RWPE1 (cell line): ENCODE measurements at regions not wholly inside any gene's neighbourhood (a gene's known extent, or its start where the extent isn't known, plus 50 kb on each side); places are given as distances from the start of the nearest gene placed in this dataset.

Experiments used
- CTCF ChIA-PET: fragments of 350-600 bp; sonication (Branson Sonifier 250); formaldehyde crosslinking; extraction: SDS; loops from one replicate; lab custom pipeline; 2021; lab: Yijun Ruan, JAX
- POLR2A ChIA-PET: fragments of 400-600 bp; formaldehyde crosslinking; extraction: SDS; loops from one replicate; lab custom pipeline; 2020; ENCODE audit warnings: antibody characterized with exemption; ENCODE audit not compliant: low non-redundant PET; lab: Yijun Ruan, JAX
- DNase-seq: peaks from one replicate; pipeline ENCODE4 v3.0.0; 2012; ENCODE audit warnings: low spot score
- H3K27ac ChIP-seq: fragments of 450-650 bp; 2 replicates; pipeline ENCODE4 v1.5.1; 2017
- TF ChIP-seq, protein P1 (sequence below): fragments of 450-650 bp; conservative IDR thresholded peaks from 2 replicates; pipeline ENCODE4 v1.5.1; 2017; ENCODE audit warnings: low read depth, mild to moderate bottlenecking

DNA sequence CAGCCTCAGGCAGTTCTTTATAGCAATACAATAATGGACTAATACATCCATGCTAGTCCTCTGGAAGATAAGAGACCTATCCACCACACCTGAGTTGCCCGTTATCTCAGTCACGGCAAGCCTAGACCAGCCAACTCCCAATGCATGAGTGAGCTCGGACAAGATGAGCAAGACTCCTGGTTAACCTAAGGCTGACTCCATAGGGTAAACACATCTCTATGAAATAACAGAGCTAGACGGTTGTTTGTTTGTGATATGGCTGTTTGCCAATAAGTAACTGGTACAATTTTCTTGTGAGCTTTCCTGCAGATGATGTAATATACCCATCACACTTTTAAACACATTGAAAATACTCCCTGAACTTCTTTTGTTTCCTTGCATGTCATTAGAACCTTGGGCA, 70.6 kb upstream of the PHACTR1 start:
- DNase-seq, result no peak
- ChIA-PET POLR2A (no interaction called here), CTCF (no interaction called here)
- no peak overlapping the region for H3K27ac ChIP-seq
- TF ChIP-seq, protein P1, sequence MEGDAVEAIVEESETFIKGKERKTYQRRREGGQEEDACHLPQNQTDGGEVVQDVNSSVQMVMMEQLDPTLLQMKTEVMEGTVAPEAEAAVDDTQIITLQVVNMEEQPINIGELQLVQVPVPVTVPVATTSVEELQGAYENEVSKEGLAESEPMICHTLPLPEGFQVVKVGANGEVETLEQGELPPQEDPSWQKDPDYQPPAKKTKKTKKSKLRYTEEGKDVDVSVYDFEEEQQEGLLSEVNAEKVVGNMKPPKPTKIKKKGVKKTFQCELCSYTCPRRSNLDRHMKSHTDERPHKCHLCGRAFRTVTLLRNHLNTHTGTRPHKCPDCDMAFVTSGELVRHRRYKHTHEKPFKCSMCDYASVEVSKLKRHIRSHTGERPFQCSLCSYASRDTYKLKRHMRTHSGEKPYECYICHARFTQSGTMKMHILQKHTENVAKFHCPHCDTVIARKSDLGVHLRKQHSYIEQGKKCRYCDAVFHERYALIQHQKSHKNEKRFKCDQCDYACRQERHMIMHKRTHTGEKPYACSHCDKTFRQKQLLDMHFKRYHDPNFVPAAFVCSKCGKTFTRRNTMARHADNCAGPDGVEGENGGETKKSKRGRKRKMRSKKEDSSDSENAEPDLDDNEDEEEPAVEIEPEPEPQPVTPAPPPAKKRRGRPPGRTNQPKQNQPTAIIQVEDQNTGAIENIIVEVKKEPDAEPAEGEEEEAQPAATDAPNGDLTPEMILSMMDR, result no peak

DNA sequence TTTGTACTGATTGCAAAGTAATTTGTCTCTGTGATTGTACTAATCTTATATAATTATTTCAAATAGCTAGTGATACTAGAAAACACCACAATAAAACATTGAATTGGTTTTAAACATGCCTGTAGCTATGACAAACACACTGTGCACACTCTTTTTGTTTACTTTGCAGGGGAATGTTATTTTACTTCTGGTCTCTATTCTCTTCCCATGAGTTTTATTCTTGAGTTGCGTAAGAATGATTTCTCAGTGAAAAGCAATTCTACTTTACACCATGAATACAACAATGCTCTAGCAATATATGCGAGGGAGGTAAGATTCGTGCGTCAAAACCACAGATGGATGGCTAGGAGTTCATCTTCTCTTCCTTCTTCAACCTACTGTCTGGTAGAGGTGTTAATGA, 68.4 kb upstream of the PHACTR1 start:
- DNase-seq, result no peak
- no peak overlapping the region for H3K27ac ChIP-seq
- CTCF ChIA-PET, result interaction anchor here (1.1 kb wide), 1 partner anchor 10 kb away, joined by 3 read pairs; no protein-coding TSS in a partner anchor
- POLR2A ChIA-PET, result no interaction called here
- TF ChIP-seq, protein P1, result no peak

DNA sequence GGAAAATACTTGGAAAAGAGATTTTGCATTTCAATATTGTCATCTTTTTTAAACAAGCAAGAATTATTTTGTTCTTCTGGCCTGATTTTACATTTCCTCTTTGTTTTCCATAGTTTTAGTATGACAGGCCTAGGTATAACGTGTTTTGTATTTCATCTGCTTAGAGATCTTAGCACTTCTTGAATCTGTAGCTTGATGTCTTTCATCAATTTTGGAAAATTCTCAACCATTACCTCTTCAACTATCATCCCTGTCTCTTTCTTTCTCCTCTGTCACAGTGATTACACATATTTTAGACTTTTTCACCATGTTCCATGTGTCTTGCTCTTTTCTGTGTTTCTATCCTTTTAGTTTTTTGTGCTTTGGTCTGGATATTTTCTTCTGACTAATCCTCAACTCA, 67.2 kb upstream of the PHACTR1 start:
- DNase-seq, result no peak
- POLR2A ChIA-PET, result no interaction called here
- H3K27ac ChIP-seq, result no peak overlapping the region
- TF ChIP-seq, protein P1, result no peak
- CTCF ChIA-PET, result no interaction called here

DNA sequence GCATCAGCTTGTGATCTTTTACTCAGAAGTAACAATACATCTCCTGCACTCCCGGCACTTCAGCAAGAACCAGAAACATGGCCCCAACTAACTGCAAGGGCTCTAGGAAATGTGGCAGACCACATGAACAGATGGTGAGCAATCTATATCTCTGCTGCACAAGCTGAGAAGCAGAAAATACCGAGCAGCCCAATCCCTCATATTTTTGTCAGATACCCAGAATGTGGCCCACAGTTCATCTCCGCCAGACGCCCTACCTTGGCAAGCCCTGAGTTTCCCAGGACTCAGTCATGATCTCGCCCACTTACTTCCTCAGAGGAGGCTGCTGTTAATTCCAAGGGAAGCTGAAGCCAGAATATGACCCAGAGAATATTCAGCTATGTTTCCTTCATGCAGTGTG, 63.1 kb upstream of the PHACTR1 start:
- ChIA-PET CTCF (interaction anchor here (0.8 kb wide), 1 partner anchor 67 kb away, joined by 4 read pairs; no protein-coding TSS in a partner anchor), POLR2A (no interaction called here)
- no peak overlapping the region for H3K27ac ChIP-seq
- no peak for DNase-seq
- TF ChIP-seq, protein P1, result no peak

DNA sequence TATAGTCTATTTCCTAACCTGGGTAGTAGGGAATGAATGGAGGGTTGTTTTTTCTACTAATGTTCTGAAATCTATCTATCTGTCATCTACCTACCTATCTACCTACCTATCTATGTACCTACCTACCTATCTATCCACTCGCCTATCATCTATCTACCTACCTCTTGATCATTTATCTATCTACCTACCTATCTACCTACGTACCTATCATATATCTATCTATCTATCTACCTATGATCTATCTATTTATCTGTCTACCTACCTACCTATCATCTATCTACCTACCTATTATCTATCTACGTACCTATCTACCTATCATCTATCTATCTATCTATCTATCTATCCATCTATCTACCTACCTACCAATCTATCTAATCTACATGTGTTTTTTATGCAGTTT, 62.5 kb upstream of the PHACTR1 start:
- no peak for DNase-seq
- TF ChIP-seq, protein P1, result no peak
- no peak overlapping the region for H3K27ac ChIP-seq
- ChIA-PET POLR2A (no interaction called here), CTCF (interaction anchor here (0.8 kb wide), 1 partner anchor 66 kb away, joined by 4 read pairs; no protein-coding TSS in a partner anchor)

DNA sequence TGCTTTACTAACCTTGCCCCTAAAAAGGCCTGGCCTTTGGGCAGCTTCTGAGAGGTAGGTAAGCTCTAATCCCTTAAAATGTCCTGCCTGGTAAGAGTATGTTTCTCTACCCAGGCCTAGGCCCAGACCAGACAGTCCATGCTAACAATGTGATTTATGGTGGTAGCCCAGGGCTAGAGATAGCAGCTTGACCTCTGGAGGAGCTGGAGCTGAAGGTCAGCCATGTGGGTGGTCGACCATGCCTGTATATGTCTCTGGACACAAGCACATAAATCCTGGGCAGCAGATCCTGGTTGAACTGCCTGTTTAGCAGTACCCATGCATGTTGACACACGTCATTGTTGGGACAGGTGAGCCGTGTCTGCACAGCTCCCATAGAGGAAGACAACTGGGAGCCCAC, 62.1 kb upstream of the PHACTR1 start:
- no peak overlapping the region for H3K27ac ChIP-seq
- CTCF ChIA-PET, result no interaction called here
- POLR2A ChIA-PET, result no interaction called here
- TF ChIP-seq, protein P1, result no peak
- no peak for DNase-seq
